Endothelial cell of umbilical vein (primary cell): ENCODE measurements at regions not wholly inside any gene's neighbourhood (a gene's known extent, or its start where the extent isn't known, plus 50 kb on each side); places are given as distances from the start of the nearest gene placed in this dataset.

Source experiments
- BruUV-seq: library from RNA; stranded (reverse); fragments of 400-500 nt; replicated peaks from 2 replicates; lab custom pipeline; 2021; lab: Mats Ljungman, UMichigan
- CTCF ChIA-PET: fragments of 300-600, 350-600 bp; sonication (Branson Sonifier 250); formaldehyde crosslinking; loops from one replicate; lab custom pipeline; 2021; ENCODE audit warnings: antibody characterized with exemption, inconsistent platforms; lab: Charles Lee
- POLR2A ChIA-PET: fragments of 300-600, 350-600 bp; sonication (Branson Sonifier 250); formaldehyde crosslinking; loops from one replicate; lab custom pipeline; 2021; ENCODE audit warnings: antibody characterized with exemption, inconsistent platforms; lab: Charles Lee
- DNase-seq: peaks from one replicate; pipeline ENCODE4 v3.0.0-alpha.2; 2011; ENCODE audit warnings: low read depth, low spot score
- FAIRE-seq: peaks from 2 replicates; lab custom pipeline; 2011; peaks lifted over from hg19 to GRCh38; lab: Jason Lieb, UNC
- H2AFZ ChIP-seq: 2 replicates; pipeline ENCODE4 v1.6.0; 2012; ENCODE audit warnings: low read depth, low read length, control low read depth, inconsistent platforms
- H3K27ac ChIP-seq: 2 replicates; pipeline ENCODE4 v1.5.1; 2011; ENCODE audit warnings: low read depth, mild to moderate bottlenecking, control low read depth, low read length, moderate library complexity; ENCODE audit not compliant: insufficient read depth
- H3K27me3 ChIP-seq, 2 experiments: 2 replicates each; pipeline versions ENCODE4 v1.6.0 to v1.6.1; 2011; ENCODE audit warnings: low read length in 2 of 2, mixed read lengths in 1 of 2; ENCODE audit not compliant: control insufficient read depth in 2 of 2, insufficient read depth in 2 of 2
- H3K36me3 ChIP-seq, 2 experiments: 2 replicates in 1 of 2; 3 replicates in 1 of 2; pipeline ENCODE4 v1.5.1; 2011; ENCODE audit warnings: low read length in 2 of 2, mild to moderate bottlenecking in 1 of 2, moderate library complexity in 1 of 2; ENCODE audit not compliant: control insufficient read depth in 2 of 2, insufficient read depth in 2 of 2; ENCODE audit errors: extremely low read depth in 1 of 2
- H3K4me1 ChIP-seq: 3 replicates; pipeline ENCODE4 v1.5.1; 2011; ENCODE audit warnings: mild to moderate bottlenecking, low read length; ENCODE audit not compliant: control insufficient read depth, insufficient read depth; ENCODE audit errors: extremely low read depth
- H3K4me2 ChIP-seq: 2 replicates; pipeline ENCODE4 v1.6.1; 2011; ENCODE audit warnings: low read length, control low read depth, mixed read lengths; ENCODE audit not compliant: insufficient read depth
- H3K4me3 ChIP-seq, 3 experiments: fragments of 200-600 bp in 1 of 3; sonication (generic), shearing (Covaris generic) in 1 of 3; replicated peaks in 1 of 3; 2 replicates each; pipeline ENCODE4 v1.5.1; 2011 to 2016; ENCODE audit warnings: control low read depth in 3 of 3, low read length in 3 of 3, mild to moderate bottlenecking in 2 of 3, inconsistent platforms in 1 of 3, low read depth in 1 of 3, moderate library complexity in 1 of 3; ENCODE audit not compliant: insufficient read depth in 1 of 3
- H3K79me2 ChIP-seq: 2 replicates; pipeline ENCODE4 v1.6.0; 2012; ENCODE audit warnings: low read length, inconsistent platforms; ENCODE audit not compliant: control insufficient read depth, insufficient read depth
- H3K9ac ChIP-seq: replicated peaks from 2 replicates; pipeline ENCODE3; 2011; ENCODE audit warnings: low read length, control low read depth; ENCODE audit not compliant: insufficient read depth; ENCODE audit errors: extremely low read depth
- H3K9me1 ChIP-seq: replicated peaks from 3 replicates; pipeline ENCODE4 v1.6.0; 2011; ENCODE audit warnings: mild to moderate bottlenecking, low read length; ENCODE audit not compliant: control insufficient read depth, insufficient read depth; ENCODE audit errors: extremely low read depth
- H3K9me3 ChIP-seq: replicated peaks from 2 replicates; pipeline ENCODE4 v1.5.1; 2012; ENCODE audit warnings: low read length, inconsistent platforms; ENCODE audit not compliant: control insufficient read depth, insufficient read depth
- H4K20me1 ChIP-seq: replicated peaks from 2 replicates; pipeline ENCODE3; 2011; ENCODE audit warnings: mild to moderate bottlenecking, low read length; ENCODE audit not compliant: control insufficient read depth, insufficient read depth; ENCODE audit errors: extremely low read depth
- CTCF ChIP-seq, 2 donors: IDR thresholded peaks; 1 replicate in 1 of 2; 2 replicates in 1 of 2; pipeline ENCODE4 v1.5.1; 2011; ENCODE audit warnings: low read length in 2 of 2, mild to moderate bottlenecking in 2 of 2, moderate library complexity in 2 of 2, control low read depth in 1 of 2, inconsistent platforms in 1 of 2, low read depth in 1 of 2; ENCODE audit not compliant: insufficient read depth in 1 of 2; ENCODE audit errors: extremely low read depth in 1 of 2
- EZH2 ChIP-seq: IDR thresholded peaks from 2 replicates; pipeline ENCODE4 v1.6.1; 2012; ENCODE audit warnings: borderline replicate concordance, low read depth, mild to moderate bottlenecking, moderate library complexity, low read length, inconsistent platforms; ENCODE audit not compliant: severe bottlenecking
- FOS ChIP-seq: IDR thresholded peaks from 2 replicates; pipeline ENCODE4 v1.6.1; 2011; ENCODE audit warnings: mild to moderate bottlenecking, low read length, moderate library complexity, borderline replicate concordance; ENCODE audit not compliant: insufficient read depth
- GATA2 ChIP-seq: IDR thresholded peaks from 2 replicates; pipeline ENCODE4 v1.7.0; 2011; ENCODE audit warnings: low read depth, mild to moderate bottlenecking, moderate library complexity, mixed read lengths, low read length; ENCODE audit not compliant: insufficient read length, insufficient read depth
- JUN ChIP-seq: IDR thresholded peaks from 2 replicates; pipeline ENCODE4 v1.6.1; 2011; ENCODE audit warnings: borderline replicate concordance, low read depth; ENCODE audit not compliant: insufficient read length, insufficient read depth
- MYC ChIP-seq: IDR thresholded peaks from one replicate; pipeline ENCODE4 v1.6.1; 2011; ENCODE audit warnings: mild to moderate bottlenecking, low read depth, low read length
- POLR2A ChIP-seq: IDR thresholded peaks from 2 replicates; pipeline ENCODE4 v1.6.1; 2012; ENCODE audit warnings: low read depth, mild to moderate bottlenecking, control low read depth, low read length
- POLR2AphosphoS5 ChIP-seq: IDR thresholded peaks from 2 replicates; pipeline ENCODE4 v1.6.1; 2012; ENCODE audit warnings: low read depth, mild to moderate bottlenecking, control low read depth, low read length, moderate library complexity; ENCODE audit not compliant: insufficient read depth
- dilution Hi-C: fragments of 300-500 bp; cut with MboI; formaldehyde crosslinking; loops from one replicate; pipeline ENCODE4 v1.15.0; 2019; ENCODE audit warnings: low sequenced_read_pairs; ENCODE audit not compliant: extremely low pct_ligation_motif_present
- intact Hi-C: fragments of 100-400 bp; cut with micrococcal nuclease; formaldehyde crosslinking; loops from one replicate; pipeline ENCODE4 v1.10.0; 2022
- TF ChIP-seq, protein P1 (sequence below): IDR thresholded peaks from 2 replicates; pipeline ENCODE4 v1.6.1; 2011; ENCODE audit not compliant: insufficient read depth, insufficient read length

GRCh38 chr7:85602196-85602595 is 415.3 kb upstream of the SEMA3D start:
- CTCF ChIA-PET: interaction anchor here (1.0 to 2.3 kb wide), 4 partner anchors 14 to 48 kb away, joined by 3 to 7 read pairs (median 4); no protein-coding TSS in a partner anchor
- Histone ChIP-seq H3K9me3 (no peaks in the 10 kb centered on the region), H3K27ac (no peak overlapping the region), H3K27me3 (no peaks in the 10 kb centered on the region), H3K9me1 (no peaks in the 10 kb centered on the region), H2AFZ (no peak overlapping the region), H3K36me3 (no peaks in the 10 kb centered on the region), H3K4me3 (no peak overlapping the region), H3K79me2 (no peaks in the 10 kb centered on the region), H3K9ac (no peak overlapping the region), H4K20me1 (no peaks in the 10 kb centered on the region), H3K4me1 (no peaks in the 10 kb centered on the region), H3K4me2 (no peak overlapping the region)
- BruUV-seq: no TSS peak
- no peak for TF ChIP-seq CTCF (IDR thresholded peaks at IDR 0.05; ENCODE audit: extremely low read depth in 1 of 2, insufficient read depth in 1 of 2, low read depth in 1 of 2, low read length in 2 of 2)
- no peak for TF ChIP-seq POLR2A
- no peak for TF ChIP-seq FOS
- POLR2A ChIA-PET: no interaction called here
- peak; percentile 79 for DNase-seq
- dilution Hi-C loops (no loop called here), intact Hi-C loops (no loop called here)
- no peak for FAIRE-seq

- H3K4me1 ChIP-seq: no peaks in the 10 kb centered on the region
- intact Hi-C loops (no loop called here), dilution Hi-C loops (no loop called here)
- ChIA-PET POLR2A (no interaction called here), CTCF (interaction anchor here (0.7 to 2.3 kb wide), 3 partner anchors 46 to 488 kb away, joined by 3 to 7 read pairs (median 4); no protein-coding TSS in a partner anchor)
- H3K9ac ChIP-seq: no peak overlapping the region
- no peaks in the 10 kb centered on the region for H4K20me1 ChIP-seq
- TF ChIP-seq JUN (no peak), MYC (no peak), POLR2A (no peak), FOS (no peak), POLR2AphosphoS5 (no peak), EZH2 (no peak), CTCF (IDR thresholded peaks at IDR 0.05; ENCODE audit: extremely low read depth in 1 of 2, insufficient read depth in 1 of 2, low read depth in 1 of 2, low read length in 2 of 2) (no peak), GATA2 (no peak)
- TF ChIP-seq, protein P1, sequence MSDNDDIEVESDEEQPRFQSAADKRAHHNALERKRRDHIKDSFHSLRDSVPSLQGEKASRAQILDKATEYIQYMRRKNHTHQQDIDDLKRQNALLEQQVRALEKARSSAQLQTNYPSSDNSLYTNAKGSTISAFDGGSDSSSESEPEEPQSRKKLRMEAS: no peak
- BruUV-seq: no TSS peak
- no peak overlapping the region for H2AFZ ChIP-seq
- H3K27me3 ChIP-seq: no peaks in the 10 kb centered on the region
- no peak for FAIRE-seq
- no peak overlapping the region for H3K27ac ChIP-seq
- H3K9me3 ChIP-seq: no peaks in the 10 kb centered on the region
- no peaks in the 10 kb centered on the region for H3K9me1 ChIP-seq
- H3K4me2 ChIP-seq: no peak overlapping the region
- H3K79me2 ChIP-seq: no peaks in the 10 kb centered on the region
- DNase-seq: no peak
- no peak overlapping the region for H3K4me3 ChIP-seq
- H3K36me3 ChIP-seq: no peaks in the 10 kb centered on the region
Observed at GRCh38 chr7:85600395-85600794, 413.5 kb upstream of the SEMA3D start.
